CD14-positive monocyte (primary cell): ENCODE measurements at regions not wholly inside any gene's neighbourhood (a gene's known extent, or its start where the extent isn't known, plus 50 kb on each side); places are given as distances from the start of the nearest gene placed in this dataset.

Experiments used
- DNase-seq, 3 donors: peaks; one replicate each; pipeline ENCODE4 v3.0.0-alpha.2; 2011 to 2022
- H2AFZ ChIP-seq: 2 replicates; pipeline ENCODE4 v1.6.0; 2012; ENCODE audit warnings: mild to moderate bottlenecking, low read depth, low read length, inconsistent platforms; ENCODE audit not compliant: insufficient read depth, poor library complexity, severe bottlenecking
- H3K27ac ChIP-seq, 2 donors: 1 replicate in 1 of 2; 2 replicates in 1 of 2; pipeline ENCODE4 v1.5.1; 2012 to 2013; ENCODE audit warnings: low read length in 2 of 2, control low read depth in 1 of 2, inconsistent platforms in 1 of 2, low read depth in 1 of 2, mild to moderate bottlenecking in 1 of 2
- H3K27me3 ChIP-seq, 2 donors: one replicate each; pipeline versions ENCODE4 v1.6.0 to v1.6.1; 2011 to 2013; ENCODE audit warnings: low read length in 2 of 2; ENCODE audit not compliant: control insufficient read depth in 2 of 2, insufficient read depth in 2 of 2
- H3K36me3 ChIP-seq, 2 donors: replicated peaks in 1 of 2; 1 replicate in 1 of 2; 2 replicates in 1 of 2; pipeline versions ENCODE4 v1.5.1 to v1.6.1; 2012 to 2013; ENCODE audit warnings: low read length in 2 of 2, control low read depth in 1 of 2, inconsistent platforms in 1 of 2, mild to moderate bottlenecking in 1 of 2; ENCODE audit not compliant: insufficient read depth in 2 of 2, control insufficient read depth in 1 of 2
- H3K4me1 ChIP-seq, 2 donors: 1 replicate in 1 of 2; 2 replicates in 1 of 2; pipeline versions ENCODE4 v1.5.1 to v1.6.1; 2012 to 2013; ENCODE audit warnings: low read length in 2 of 2, control low read depth in 1 of 2, inconsistent platforms in 1 of 2, mild to moderate bottlenecking in 1 of 2, moderate library complexity in 1 of 2; ENCODE audit not compliant: insufficient read depth in 2 of 2, control insufficient read depth in 1 of 2
- H3K4me2 ChIP-seq: replicated peaks from 2 replicates; pipeline ENCODE3; 2012; ENCODE audit warnings: low read length, moderate library complexity, mild to moderate bottlenecking; ENCODE audit not compliant: poor library complexity, severe bottlenecking; ENCODE audit errors: extremely low read depth
- H3K4me3 ChIP-seq, 3 experiments: fragments of 200-600 bp in 1 of 3; sonication (generic) in 1 of 3; replicated peaks in 1 of 3; 1 replicate in 2 of 3; 2 replicates in 1 of 3; pipeline ENCODE4 v1.5.1; 2011 to 2013; ENCODE audit warnings: low read length in 3 of 3, mild to moderate bottlenecking in 3 of 3, control low read depth in 2 of 3, low read depth in 2 of 3, inconsistent platforms in 1 of 3, moderate library complexity in 1 of 3
- H3K79me2 ChIP-seq: 2 replicates; pipeline ENCODE4 v1.6.0; 2012; ENCODE audit warnings: mild to moderate bottlenecking, control low read depth, inconsistent platforms, low read length, moderate library complexity; ENCODE audit not compliant: insufficient read depth
- H3K9ac ChIP-seq: 2 replicates; pipeline ENCODE4 v1.6.0; 2017; ENCODE audit warnings: low read length, mild to moderate bottlenecking; ENCODE audit not compliant: insufficient read depth, poor library complexity, severe bottlenecking
- H3K9me3 ChIP-seq, 2 donors: replicated peaks in 1 of 2; 1 replicate in 1 of 2; 2 replicates in 1 of 2; pipeline versions ENCODE4 v1.5.1 to v1.6.1; 2012 to 2013; ENCODE audit warnings: low read length in 2 of 2, control low read depth in 1 of 2; ENCODE audit not compliant: control insufficient read depth in 1 of 2, insufficient read depth in 1 of 2
- H4K20me1 ChIP-seq: 2 replicates; pipeline ENCODE4 v1.6.0; 2012; ENCODE audit warnings: mild to moderate bottlenecking, low read length, control low read depth, moderate library complexity; ENCODE audit not compliant: insufficient read depth
- H3K27ac Mint-ChIP-seq, 7 donors: one replicate each; pipeline ENCODE4 v1.8.0; 2020; ENCODE audit warnings: mild to moderate bottlenecking in 7 of 7, mixed read lengths in 7 of 7, moderate library complexity in 6 of 7, inconsistent platforms in 2 of 7
- H3K27me3 Mint-ChIP-seq, 3 donors: one replicate each; pipeline ENCODE4 v1.8.0; 2021 to 2022; ENCODE audit warnings: low read depth in 3 of 3, mild to moderate bottlenecking in 3 of 3, mixed read lengths in 3 of 3, moderate library complexity in 3 of 3, inconsistent platforms in 1 of 3
- H3K36me3 Mint-ChIP-seq, 2 donors: one replicate each; pipeline ENCODE4 v1.8.0; 2020; ENCODE audit warnings: mixed read lengths in 2 of 2, inconsistent platforms in 1 of 2, mild to moderate bottlenecking in 1 of 2
- H3K4me1 Mint-ChIP-seq: one replicate; pipeline ENCODE4 v1.8.0; 2020; ENCODE audit warnings: mild to moderate bottlenecking, mixed read lengths
- H3K4me3 Mint-ChIP-seq, 2 donors: one replicate each; pipeline ENCODE4 v1.8.0; 2020; ENCODE audit warnings: mild to moderate bottlenecking in 2 of 2, mixed read lengths in 2 of 2, moderate library complexity in 1 of 2
- H3K9me3 Mint-ChIP-seq, 7 donors: one replicate each; pipeline ENCODE4 v1.8.0; 2020 to 2022; ENCODE audit warnings: mixed read lengths in 7 of 7, mild to moderate bottlenecking in 6 of 7, moderate library complexity in 6 of 7, inconsistent platforms in 2 of 7
- CTCF ChIP-seq: fragments of 200-600 bp; IDR thresholded peaks from one replicate; pipeline ENCODE4 v1.8.0; 2022; ENCODE audit warnings: antibody characterized with exemption, mild to moderate bottlenecking
- WGBS: methylation state at CpG from one replicate; pipeline ENCODE4 v1.1.5; 2013; ENCODE audit warnings: missing lambda C conversion rate; ENCODE audit not compliant: insufficient coverage; 5-methylcytosine and 5-hydroxymethylcytosine counted together
- intact Hi-C, 2 donors: fragments of 100-400 bp; cut with micrococcal nuclease; formaldehyde crosslinking; loops; one replicate each; pipeline versions ENCODE4 v1.15.0 to v1.15.1; 2023

DNA sequence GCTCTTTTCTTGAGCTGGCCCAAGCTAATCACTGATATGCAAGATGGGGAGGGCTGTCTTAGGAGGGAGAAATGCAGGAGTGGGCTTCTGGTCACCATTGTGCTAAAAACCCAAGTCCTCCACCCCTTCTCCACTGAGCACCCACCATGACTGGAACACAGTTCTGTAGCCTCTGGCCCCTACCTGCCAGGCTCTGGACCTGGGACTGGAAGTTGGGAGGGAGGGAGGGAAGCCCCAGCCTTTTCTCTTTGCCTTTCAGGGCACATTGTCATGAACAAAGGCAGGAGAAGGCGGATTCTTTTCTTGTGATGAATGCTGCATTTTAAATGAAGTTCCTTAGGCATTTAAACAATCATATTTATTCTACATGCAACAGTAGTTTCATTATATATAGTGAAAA is 559.1 kb upstream of the TRPC7 start:
- Histone ChIP-seq H3K27ac (no peak overlapping the region), H3K9me3 (peaks cover 0 to 6% of the 10 kb centered on the region in 2 donors), H3K4me3 (no peak overlapping the region), H4K20me1 (no peaks in the 10 kb centered on the region), H3K36me3 (no peaks in the 10 kb centered on the region), H2AFZ (no peak overlapping the region), H3K79me2 (no peaks in the 10 kb centered on the region), H3K4me1 (no peaks in the 10 kb centered on the region), H3K4me2 (no peak overlapping the region), H3K27me3 (no peaks in the 10 kb centered on the region), H3K9ac (no peak overlapping the region)
- no peaks in the 10 kb centered on the region for H3K4me1 Mint-ChIP-seq
- no peaks in the 10 kb centered on the region for H3K27me3 Mint-ChIP-seq
- peaks cover 0 to 9% (median 5%) of the 10 kb centered on the region in 7 donors for H3K9me3 Mint-ChIP-seq
- H3K4me3 Mint-ChIP-seq = no peak overlapping the region
- no peaks in the 10 kb centered on the region for H3K36me3 Mint-ChIP-seq
- WGBS = no CpG with 5 or more reads among the region's 1 CpG
- no peak for DNase-seq
- TF ChIP-seq CTCF = no peak
- intact Hi-C loops = no loop called here
- H3K27ac Mint-ChIP-seq = no peak overlapping the region

- H3K9ac ChIP-seq = no peak overlapping the region
- 100% methylated on average over 1 of the region's 2 CpGs for WGBS
- no peaks in the 10 kb centered on the region for H3K27me3 ChIP-seq
- Mint-ChIP-seq H3K4me1 (no peaks in the 10 kb centered on the region), H3K36me3 (no peaks in the 10 kb centered on the region), H3K4me3 (no peak overlapping the region), H3K27ac (no peak overlapping the region), H3K9me3 (peaks cover 0 to 8% (median 5%) of the 10 kb centered on the region in 7 donors), H3K27me3 (peaks cover 0 to 2% (median 0%) of the 10 kb centered on the region in 3 donors)
- no peaks in the 10 kb centered on the region for H3K79me2 ChIP-seq
- H3K4me3 ChIP-seq = no peak overlapping the region
- no peak overlapping the region for H3K27ac ChIP-seq
- no peak overlapping the region for H2AFZ ChIP-seq
- no peaks in the 10 kb centered on the region for H3K36me3 ChIP-seq
- no peaks in the 10 kb centered on the region for H3K4me1 ChIP-seq
- H4K20me1 ChIP-seq = no peaks in the 10 kb centered on the region
- TF ChIP-seq CTCF = no peak
- DNase-seq = no peak
- intact Hi-C loops = no loop called here
- H3K9me3 ChIP-seq = no peaks in the 10 kb centered on the region
- no peak overlapping the region for H3K4me2 ChIP-seq
Observed at GRCh38 chr5:136910625-136911024, 545.3 kb upstream of the TRPC7 start.
